RWPE2 (cell line): ENCODE measurements at regions not wholly inside any gene's neighbourhood (a gene's known extent, or its start where the extent isn't known, plus 50 kb on each side); places are given as distances from the start of the nearest gene placed in this dataset.

Experiments used
- ATAC-seq: fragments of 200-7000 bp; cut with Tn5 transposase; 3 replicates; pipeline ENCODE4 v1.9.1; 2021; ENCODE audit warnings: low read depth
- DNase-seq: peaks from one replicate; pipeline ENCODE4 v3.0.0-alpha.2; 2020; ENCODE audit warnings: low spot score
- H3K27ac ChIP-seq: fragments of 450-650 bp; 2 replicates; pipeline ENCODE4 v1.5.1; 2017; ENCODE audit warnings: mild to moderate bottlenecking; ENCODE audit not compliant: poor library complexity, severe bottlenecking
- H3K27me3 ChIP-seq: fragments of 250-450 bp; sonication (Bioruptor Pico); 2 replicates; pipeline ENCODE4 v1.5.1; 2021; ENCODE audit warnings: mild to moderate bottlenecking, moderate library complexity; ENCODE audit not compliant: insufficient read depth, poor library complexity, severe bottlenecking
- H3K36me3 ChIP-seq: fragments of 250-450 bp; sonication (Bioruptor Pico); 2 replicates; pipeline ENCODE4 v1.5.1; 2020; ENCODE audit warnings: low read depth, mild to moderate bottlenecking, moderate library complexity
- H3K4me1 ChIP-seq: fragments of 250-450 bp; sonication (Bioruptor Pico); 2 replicates; pipeline ENCODE4 v1.5.1; 2021; ENCODE audit warnings: mild to moderate bottlenecking, moderate library complexity; ENCODE audit not compliant: insufficient read depth, poor library complexity, severe bottlenecking
- H3K4me3 ChIP-seq: fragments of 250-450 bp; sonication (Bioruptor Pico); 2 replicates; pipeline ENCODE4 v1.5.1; 2021; ENCODE audit warnings: mild to moderate bottlenecking, moderate library complexity; ENCODE audit not compliant: severe bottlenecking
- H3K9me3 ChIP-seq: fragments of 250-450 bp; sonication (Bioruptor Pico); 2 replicates; pipeline ENCODE4 v1.5.1; 2021; ENCODE audit warnings: mild to moderate bottlenecking, moderate library complexity; ENCODE audit not compliant: severe bottlenecking
- TF ChIP-seq, protein P1 (sequence below): fragments of 450-650 bp; IDR thresholded peaks from one replicate; pipeline ENCODE4 v1.5.1; 2017; ENCODE audit warnings: mild to moderate bottlenecking, moderate library complexity; ENCODE audit not compliant: poor library complexity, severe bottlenecking

DNA sequence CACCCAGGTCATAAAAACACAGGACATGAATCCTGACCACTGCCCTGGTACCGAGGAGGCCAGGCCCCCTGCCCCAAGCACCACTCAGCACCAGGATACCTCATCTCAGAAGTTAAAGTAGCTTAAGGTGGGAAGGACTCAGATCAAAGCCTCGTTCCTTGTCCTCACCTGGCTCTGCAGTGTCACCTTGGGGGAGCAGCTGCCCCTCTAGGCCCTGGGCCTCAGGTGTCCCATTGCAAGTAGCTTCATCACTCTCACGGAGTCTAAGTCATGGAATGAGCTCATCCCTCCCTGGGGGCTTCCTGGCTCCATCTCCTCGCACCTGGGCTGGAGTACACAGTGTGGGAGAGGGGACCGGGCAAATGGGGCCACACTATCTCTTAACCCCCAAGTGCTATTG is 148.0 kb downstream of the TPRA1 start:
- no peaks in the 10 kb centered on the region for H3K4me1 ChIP-seq
- TF ChIP-seq, protein P1, sequence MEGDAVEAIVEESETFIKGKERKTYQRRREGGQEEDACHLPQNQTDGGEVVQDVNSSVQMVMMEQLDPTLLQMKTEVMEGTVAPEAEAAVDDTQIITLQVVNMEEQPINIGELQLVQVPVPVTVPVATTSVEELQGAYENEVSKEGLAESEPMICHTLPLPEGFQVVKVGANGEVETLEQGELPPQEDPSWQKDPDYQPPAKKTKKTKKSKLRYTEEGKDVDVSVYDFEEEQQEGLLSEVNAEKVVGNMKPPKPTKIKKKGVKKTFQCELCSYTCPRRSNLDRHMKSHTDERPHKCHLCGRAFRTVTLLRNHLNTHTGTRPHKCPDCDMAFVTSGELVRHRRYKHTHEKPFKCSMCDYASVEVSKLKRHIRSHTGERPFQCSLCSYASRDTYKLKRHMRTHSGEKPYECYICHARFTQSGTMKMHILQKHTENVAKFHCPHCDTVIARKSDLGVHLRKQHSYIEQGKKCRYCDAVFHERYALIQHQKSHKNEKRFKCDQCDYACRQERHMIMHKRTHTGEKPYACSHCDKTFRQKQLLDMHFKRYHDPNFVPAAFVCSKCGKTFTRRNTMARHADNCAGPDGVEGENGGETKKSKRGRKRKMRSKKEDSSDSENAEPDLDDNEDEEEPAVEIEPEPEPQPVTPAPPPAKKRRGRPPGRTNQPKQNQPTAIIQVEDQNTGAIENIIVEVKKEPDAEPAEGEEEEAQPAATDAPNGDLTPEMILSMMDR: no peak
- H3K36me3 ChIP-seq: no peaks in the 10 kb centered on the region
- no peaks in the 10 kb centered on the region for H3K9me3 ChIP-seq
- no peak overlapping the region for H3K27ac ChIP-seq
- ATAC-seq (no peak), DNase-seq (peak; percentile 6)
- H3K27me3 ChIP-seq: no peaks in the 10 kb centered on the region
- H3K4me3 ChIP-seq: no peak overlapping the region

DNA sequence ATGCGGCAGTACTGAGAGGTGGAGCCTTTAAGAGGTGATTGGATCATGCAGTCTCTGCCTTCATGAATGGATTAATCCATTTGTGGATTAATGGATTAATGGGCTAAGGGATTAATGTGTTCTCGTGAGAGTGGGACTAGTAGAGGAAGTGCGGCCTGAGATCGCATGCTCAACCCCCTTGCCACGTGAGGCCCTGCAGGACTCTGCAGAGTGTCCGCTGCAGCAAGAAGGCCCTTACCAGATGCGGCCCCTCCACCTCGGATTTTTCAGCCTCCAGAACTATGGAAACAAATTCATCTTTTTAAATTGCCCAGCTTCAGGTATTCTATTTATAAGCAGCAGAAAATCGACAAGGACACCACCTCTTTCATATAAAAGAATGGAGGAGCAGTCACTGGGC is 148.8 kb downstream of the TPRA1 start:
- no peaks in the 10 kb centered on the region for H3K4me1 ChIP-seq
- TF ChIP-seq, protein P1: no peak
- H3K27me3 ChIP-seq: no peaks in the 10 kb centered on the region
- DNase-seq: peak; percentile 39
- no peak overlapping the region for H3K27ac ChIP-seq
- no peak overlapping the region for H3K4me3 ChIP-seq
- ATAC-seq: no peak
- no peaks in the 10 kb centered on the region for H3K9me3 ChIP-seq
- H3K36me3 ChIP-seq: no peaks in the 10 kb centered on the region

DNA sequence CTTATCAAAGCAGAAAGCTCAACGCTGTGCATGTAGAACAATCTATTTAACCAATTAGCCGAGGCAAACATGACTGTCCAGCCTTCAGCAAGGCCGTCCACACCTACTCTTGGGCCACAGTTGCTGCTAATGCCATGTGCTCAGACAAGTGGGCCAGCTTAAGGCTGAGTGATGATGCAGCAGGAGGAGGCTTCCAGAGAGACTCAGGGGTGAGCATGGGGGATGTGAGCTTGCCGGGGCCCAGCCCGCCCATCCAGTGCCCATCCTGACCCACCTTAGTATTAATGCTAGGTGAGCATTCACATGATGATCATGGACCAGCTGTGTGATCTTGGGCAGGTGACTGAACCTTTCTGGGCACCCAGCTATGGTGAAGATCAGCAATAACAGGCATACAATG is 150.1 kb downstream of the TPRA1 start:
- no peaks in the 10 kb centered on the region for H3K4me1 ChIP-seq
- H3K9me3 ChIP-seq: no peaks in the 10 kb centered on the region
- H3K27ac ChIP-seq: no peak overlapping the region
- peak; percentile 15 for DNase-seq
- no peaks in the 10 kb centered on the region for H3K36me3 ChIP-seq
- TF ChIP-seq, protein P1: no peak
- H3K4me3 ChIP-seq: no peak overlapping the region
- no peak for ATAC-seq
- no peaks in the 10 kb centered on the region for H3K27me3 ChIP-seq

DNA sequence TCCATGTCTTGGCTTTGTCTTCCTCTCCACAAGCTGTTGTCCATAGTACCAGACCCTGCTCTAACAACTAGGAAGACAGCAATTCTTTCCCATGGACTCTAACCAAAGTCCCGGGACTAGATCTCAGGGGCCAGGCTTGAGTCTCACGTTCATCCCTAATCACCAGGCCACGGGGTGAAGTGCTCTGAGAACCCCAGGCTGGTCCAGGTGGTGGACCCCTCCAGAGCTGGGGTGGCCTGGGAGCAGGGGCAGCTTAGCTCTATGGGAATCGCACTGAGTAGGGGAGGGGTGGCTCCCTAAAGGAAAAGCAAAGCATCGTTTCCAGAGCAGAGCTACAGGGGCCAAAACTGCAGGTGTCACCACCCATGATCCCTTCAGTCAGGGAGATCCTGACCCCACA is 150.9 kb downstream of the TPRA1 start:
- TF ChIP-seq, protein P1: no peak
- Histone ChIP-seq H3K4me1 (no peaks in the 10 kb centered on the region), H3K4me3 (no peak overlapping the region), H3K27ac (no peak overlapping the region), H3K36me3 (no peaks in the 10 kb centered on the region), H3K9me3 (no peaks in the 10 kb centered on the region), H3K27me3 (no peaks in the 10 kb centered on the region)
- DNase-seq: no peak
- ATAC-seq: no peak

DNA sequence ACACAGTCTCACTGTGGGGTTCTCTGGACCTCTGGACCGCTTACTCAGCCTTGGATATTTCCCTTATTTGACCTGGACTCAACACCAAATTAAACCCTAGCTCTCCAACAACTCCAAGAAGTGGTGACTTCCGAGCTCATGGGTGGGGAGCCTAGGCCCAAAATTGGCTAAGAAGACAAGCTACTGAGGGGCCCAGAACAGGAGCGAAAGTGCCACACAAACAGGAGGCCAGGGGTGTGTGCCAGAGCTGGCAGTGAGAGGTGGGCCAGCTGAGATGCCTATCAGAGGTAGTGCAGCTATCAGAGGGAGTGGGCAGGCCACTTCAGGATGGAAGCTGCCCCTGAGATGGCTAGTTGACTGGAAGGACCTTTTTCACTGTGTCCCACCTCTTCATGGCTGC is 151.1 kb upstream of the PRR20G start:
- ATAC-seq (no peak), DNase-seq (no peak)
- Histone ChIP-seq H3K4me3 (no peak overlapping the region), H3K4me1 (no peaks in the 10 kb centered on the region), H3K9me3 (no peaks in the 10 kb centered on the region), H3K36me3 (no peaks in the 10 kb centered on the region), H3K27ac (no peak overlapping the region), H3K27me3 (no peaks in the 10 kb centered on the region)
- TF ChIP-seq, protein P1: no peak
